Neural crest cell (in vitro differentiated cells): ENCODE measurements at regions not wholly inside any gene's neighbourhood (a gene's known extent, or its start where the extent isn't known, plus 50 kb on each side); places are given as distances from the start of the nearest gene placed in this dataset.

Source experiments
- DNase-seq: peaks from one replicate; pipeline ENCODE4 v3.0.0; 2021; ENCODE audit warnings: low read depth, mixed read lengths, low spot score
- H3K27ac Mint-ChIP-seq: one replicate; pipeline ENCODE4 v1.8.0; 2021; ENCODE audit warnings: mild to moderate bottlenecking, mixed read lengths; ENCODE audit not compliant: unreplicated experiment
- H3K27me3 Mint-ChIP-seq: 2 replicates; pipeline ENCODE4 v1.8.0; 2021; ENCODE audit warnings: low read depth, mild to moderate bottlenecking, mixed read lengths
- H3K36me3 Mint-ChIP-seq: 2 replicates; pipeline ENCODE4 v1.8.0; 2021; ENCODE audit warnings: low read depth, mild to moderate bottlenecking, mixed read lengths
- H3K4me1 Mint-ChIP-seq: 2 replicates; pipeline ENCODE4 v1.8.0; 2021; ENCODE audit warnings: mixed read lengths
- H3K4me3 Mint-ChIP-seq: one replicate; pipeline ENCODE4 v1.8.0; 2021; ENCODE audit warnings: mild to moderate bottlenecking, mixed read lengths
- H3K9me3 Mint-ChIP-seq: 2 replicates; pipeline ENCODE4 v1.8.0; 2021; ENCODE audit warnings: mixed read lengths
- CTCF ChIP-seq: fragments of 200-600 bp; sonication (generic); conservative IDR thresholded peaks from 2 replicates; pipeline ENCODE4 v1.5.0; 2021; ENCODE audit warnings: antibody characterized with exemption, mild to moderate bottlenecking

GRCh38 chr1:69400128-69400527, 167.6 kb upstream of the LRRC7 start:
- Mint-ChIP-seq H3K27ac (no peak overlapping the region), H3K4me1 (no peaks in the 10 kb centered on the region), H3K9me3 (peaks cover 3% of the 10 kb centered on the region), H3K36me3 (no peaks in the 10 kb centered on the region), H3K4me3 (no peak overlapping the region), H3K27me3 (no peaks in the 10 kb centered on the region)
- no peak for DNase-seq
- no peak for TF ChIP-seq CTCF

DNA sequence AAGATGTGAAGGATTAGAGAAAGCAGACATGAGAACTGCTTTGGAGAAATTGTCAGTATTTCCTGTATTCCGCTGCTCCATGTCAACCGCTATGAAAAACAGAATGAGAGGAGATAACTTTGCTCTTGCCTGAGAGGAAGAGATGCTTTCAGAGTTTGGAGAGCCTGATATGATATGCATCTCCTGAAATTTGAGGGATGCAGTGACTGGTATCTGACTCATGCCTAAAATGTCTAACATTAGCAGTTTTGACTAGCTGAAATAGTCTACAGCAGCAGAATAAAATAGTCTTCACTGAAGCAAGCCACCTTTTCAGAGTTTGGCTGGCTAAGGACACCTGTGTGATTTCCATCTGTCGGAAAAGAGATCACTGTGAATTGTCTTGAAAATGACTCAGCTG, 165.8 kb upstream of the LRRC7 start:
- no peak for DNase-seq
- H3K9me3 Mint-ChIP-seq = no peaks in the 10 kb centered on the region
- no peak for TF ChIP-seq CTCF
- H3K27ac Mint-ChIP-seq = no peak overlapping the region
- H3K4me1 Mint-ChIP-seq = no peaks in the 10 kb centered on the region
- H3K36me3 Mint-ChIP-seq = no peaks in the 10 kb centered on the region
- no peak overlapping the region for H3K4me3 Mint-ChIP-seq
- no peaks in the 10 kb centered on the region for H3K27me3 Mint-ChIP-seq

DNA sequence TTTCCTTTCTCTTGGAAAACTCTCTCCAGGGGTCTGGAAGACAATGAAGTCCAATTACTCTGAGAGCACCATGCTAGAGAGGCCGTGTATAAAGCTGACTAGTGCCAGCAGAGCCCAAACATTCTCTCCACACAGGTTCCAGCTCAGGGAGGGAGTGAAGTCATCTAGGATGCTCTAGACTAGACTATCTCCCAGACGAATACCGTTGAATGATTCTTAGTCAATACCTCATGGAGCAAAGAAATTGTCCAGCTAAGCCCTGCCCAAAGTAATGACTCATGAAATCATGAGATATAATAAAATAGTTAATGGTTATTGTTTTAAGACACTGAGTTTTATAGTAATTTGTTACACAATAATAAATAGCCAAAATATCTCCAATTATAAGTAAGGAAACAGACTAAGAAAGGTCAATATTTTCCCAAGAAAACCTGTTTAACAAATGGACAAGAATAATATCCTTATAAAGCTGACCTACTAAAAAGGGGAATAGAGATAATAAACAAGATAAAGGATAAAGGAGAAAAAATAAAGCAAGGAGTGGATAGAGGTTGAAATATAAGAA, 163.9 kb upstream of the LRRC7 start:
- Mint-ChIP-seq H3K36me3 (no peaks in the 10 kb centered on the region), H3K9me3 (peaks cover 3% of the 10 kb centered on the region), H3K4me1 (no peaks in the 10 kb centered on the region), H3K4me3 (no peak overlapping the region), H3K27ac (no peak overlapping the region), H3K27me3 (no peaks in the 10 kb centered on the region)
- no peak for TF ChIP-seq CTCF
- DNase-seq = no peak

GRCh38 chr1:69404486-69404885, 163.2 kb upstream of the LRRC7 start:
- no peaks in the 10 kb centered on the region for H3K27me3 Mint-ChIP-seq
- no peak overlapping the region for H3K4me3 Mint-ChIP-seq
- no peak overlapping the region for H3K27ac Mint-ChIP-seq
- no peak for TF ChIP-seq CTCF
- H3K9me3 Mint-ChIP-seq = peaks cover 3% of the 10 kb centered on the region
- no peaks in the 10 kb centered on the region for H3K36me3 Mint-ChIP-seq
- DNase-seq = no peak
- no peaks in the 10 kb centered on the region for H3K4me1 Mint-ChIP-seq

DNA sequence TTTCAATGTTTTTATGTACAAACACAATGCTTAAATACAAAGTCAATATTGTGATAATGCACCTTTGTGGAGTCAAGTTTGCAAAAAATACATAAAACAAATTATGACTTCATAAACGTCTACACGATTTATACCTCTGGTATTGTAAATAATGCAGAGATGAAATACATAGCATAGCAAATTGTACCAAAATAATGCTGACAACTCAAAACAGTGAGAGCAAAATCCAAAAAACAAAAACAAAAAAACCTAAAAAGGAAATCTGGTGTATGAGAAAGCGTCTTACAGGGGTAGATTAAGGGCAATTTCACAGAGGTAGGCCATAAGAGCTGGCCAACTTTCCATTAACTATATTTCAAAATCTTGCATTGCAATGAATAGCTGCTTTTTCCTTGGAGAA, 161.5 kb upstream of the LRRC7 start:
- no peak overlapping the region for H3K4me3 Mint-ChIP-seq
- no peak for TF ChIP-seq CTCF
- H3K27ac Mint-ChIP-seq = no peak overlapping the region
- H3K4me1 Mint-ChIP-seq = no peaks in the 10 kb centered on the region
- H3K36me3 Mint-ChIP-seq = no peaks in the 10 kb centered on the region
- H3K27me3 Mint-ChIP-seq = no peaks in the 10 kb centered on the region
- DNase-seq = no peak
- peaks cover 3% of the 10 kb centered on the region for H3K9me3 Mint-ChIP-seq
